ENCODE measurements at regions not wholly inside any gene's neighbourhood (a gene's known extent, or its start where the extent isn't known, plus 50 kb on each side); places are given as distances from the start of the nearest gene placed in this dataset.
A peak's percentile ranks its signal among the peaks of the same experiment; 100 is the strongest.

DNA sequence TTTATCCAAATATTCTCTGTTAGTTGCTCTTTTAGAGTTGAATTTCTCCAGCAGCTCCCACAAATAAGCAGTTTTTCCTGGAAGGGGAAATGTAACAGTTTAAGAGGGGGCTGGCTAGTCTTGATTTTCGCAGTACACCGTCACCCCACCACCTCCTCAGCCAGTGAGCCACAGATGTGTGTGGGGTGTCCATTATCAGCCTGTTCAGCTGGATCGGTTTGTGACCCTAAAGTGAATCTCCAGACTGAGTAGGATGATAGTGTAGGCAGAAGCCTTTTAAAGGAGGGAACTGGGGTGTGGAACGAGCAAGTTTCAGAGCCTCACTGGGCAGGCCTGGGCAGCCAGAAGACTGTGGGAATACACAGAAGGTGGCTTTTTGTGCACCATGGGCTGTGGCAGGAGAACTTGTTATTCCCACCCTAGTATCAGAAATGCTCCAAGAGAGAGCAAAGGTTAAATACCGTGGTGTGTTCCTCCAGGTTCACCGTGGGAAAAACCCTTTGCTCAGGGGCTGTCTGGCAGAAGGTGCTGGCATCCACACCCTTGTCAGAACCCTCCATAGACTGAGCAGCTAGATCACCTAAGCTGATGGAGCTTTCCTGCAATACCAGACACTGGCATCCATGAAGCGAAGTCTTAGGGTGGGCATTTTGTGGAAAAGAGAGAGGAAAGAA, 230.9 kb upstream of the MOCS1 start:
- H3K36me3 ChIP-seq (ENCODE audit: control insufficient read depth, insufficient read depth, low read length): no peaks in the 10 kb centered on the region
- H3K4me3 Mint-ChIP-seq: no peak overlapping the region
- H3K9me3 Mint-ChIP-seq: no peaks in the 10 kb centered on the region
- peaks cover 4% of the 10 kb centered on the region for H3K27me3 ChIP-seq (ENCODE audit: control insufficient read depth, insufficient read depth, low read length, poor library complexity, severe bottlenecking)
- no peaks in the 10 kb centered on the region for H3K36me3 Mint-ChIP-seq (ENCODE audit: low read depth)
- WGBS, 2 experiments (ENCODE audit: insufficient coverage in 1 of 2, insufficient read length in 1 of 2): 89 to 96% methylated on average over 4 to 7 of the region's 7 CpGs
- no peak overlapping the region for H3K27ac ChIP-seq (ENCODE audit: low read depth, low read length)
- H3K27ac Mint-ChIP-seq: no peak overlapping the region
- no peak for DNase-seq
- no peaks in the 10 kb centered on the region for H3K4me1 ChIP-seq (ENCODE audit: control insufficient read depth, insufficient read depth, low read length)
- H3K9me3 ChIP-seq (ENCODE audit: control insufficient read depth, low read length): no peaks in the 10 kb centered on the region
- no peak for TF ChIP-seq CTCF (conservative IDR thresholded peaks at IDR 0.05)
- no peak overlapping the region for H3K4me3 ChIP-seq (ENCODE audit: low read length)
- H3K27me3 Mint-ChIP-seq (ENCODE audit: insufficient read depth): peaks cover 41% of the 10 kb centered on the region
- no peak overlapping the region for H3K9ac ChIP-seq (ENCODE audit: extremely low read depth, low read length, poor library complexity, severe bottlenecking)
- peaks cover 5% of the 10 kb centered on the region for H3K4me1 Mint-ChIP-seq

DNA sequence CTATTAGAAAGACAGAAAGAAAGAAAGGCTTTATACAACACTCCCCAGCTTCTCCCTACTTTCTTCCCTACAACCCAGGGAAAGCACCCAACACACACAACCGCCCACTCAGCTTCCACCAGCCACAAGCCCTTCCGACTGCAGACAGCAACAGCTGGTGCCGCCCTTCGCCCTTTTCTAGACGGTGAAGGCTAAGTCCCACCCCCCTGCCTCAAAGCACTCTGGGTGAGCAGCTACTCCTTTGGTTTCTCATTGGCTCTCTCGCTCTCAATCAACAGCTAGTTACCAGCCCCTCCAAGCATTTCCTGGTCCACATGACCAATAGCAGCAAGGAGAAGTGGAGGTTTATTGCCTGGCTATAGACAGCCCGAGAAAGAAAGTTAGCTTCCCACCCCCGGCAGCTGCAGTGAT, 230.1 kb upstream of the MOCS1 start:
- no peak for TF ChIP-seq CTCF (conservative IDR thresholded peaks at IDR 0.05)
- Mint-ChIP-seq H3K4me1 (no peaks in the 10 kb centered on the region), H3K9me3 (no peaks in the 10 kb centered on the region), H3K4me3 (no peak overlapping the region), H3K27ac (no peak overlapping the region), H3K36me3 (ENCODE audit: low read depth) (no peaks in the 10 kb centered on the region), H3K27me3 (ENCODE audit: insufficient read depth) (peaks cover 36% of the 10 kb centered on the region)
- H3K4me3 ChIP-seq (ENCODE audit: low read length): no peak overlapping the region
- H3K9me3 ChIP-seq (ENCODE audit: control insufficient read depth, low read length): no peaks in the 10 kb centered on the region
- peaks cover 4% of the 10 kb centered on the region for H3K27me3 ChIP-seq (ENCODE audit: control insufficient read depth, insufficient read depth, low read length, poor library complexity, severe bottlenecking)
- no peak overlapping the region for H3K9ac ChIP-seq (ENCODE audit: extremely low read depth, low read length, poor library complexity, severe bottlenecking)
- 88 to 94% methylated on average over 5 to 8 of the region's 8 CpGs for WGBS, 2 experiments (ENCODE audit: insufficient coverage in 1 of 2, insufficient read length in 1 of 2)
- peak; percentile 64 for DNase-seq
- no peaks in the 10 kb centered on the region for H3K4me1 ChIP-seq (ENCODE audit: control insufficient read depth, insufficient read depth, low read length)
- H3K36me3 ChIP-seq (ENCODE audit: control insufficient read depth, insufficient read depth, low read length): no peaks in the 10 kb centered on the region
- no peak overlapping the region for H3K27ac ChIP-seq (ENCODE audit: low read depth, low read length)

GRCh38 chr6:40163924-40164323, 229.7 kb upstream of the MOCS1 start:
- Mint-ChIP-seq H3K36me3 (ENCODE audit: low read depth) (no peaks in the 10 kb centered on the region), H3K4me1 (no peaks in the 10 kb centered on the region), H3K9me3 (no peaks in the 10 kb centered on the region), H3K27me3 (ENCODE audit: insufficient read depth) (peaks cover 32% of the 10 kb centered on the region), H3K4me3 (no peak overlapping the region), H3K27ac (no peak overlapping the region)
- H3K36me3 ChIP-seq (ENCODE audit: control insufficient read depth, insufficient read depth, low read length): no peaks in the 10 kb centered on the region
- H3K27me3 ChIP-seq (ENCODE audit: control insufficient read depth, insufficient read depth, low read length, poor library complexity, severe bottlenecking): peaks cover 3% of the 10 kb centered on the region
- no peak overlapping the region for H3K9ac ChIP-seq (ENCODE audit: extremely low read depth, low read length, poor library complexity, severe bottlenecking)
- DNase-seq: no peak
- H3K27ac ChIP-seq (ENCODE audit: low read depth, low read length): no peak overlapping the region
- no peak overlapping the region for H3K4me3 ChIP-seq (ENCODE audit: low read length)
- no peaks in the 10 kb centered on the region for H3K4me1 ChIP-seq (ENCODE audit: control insufficient read depth, insufficient read depth, low read length)
- WGBS, 2 experiments (ENCODE audit: insufficient coverage in 1 of 2, insufficient read length in 1 of 2): 85 to 100% methylated on average over 2 to 7 of the region's 7 CpGs
- no peak for TF ChIP-seq CTCF (conservative IDR thresholded peaks at IDR 0.05)
- no peaks in the 10 kb centered on the region for H3K9me3 ChIP-seq (ENCODE audit: control insufficient read depth, low read length)

All from endodermal cell (in vitro differentiated cells).